Type B pancreatic cell (in vitro differentiated cells): ENCODE measurements at regions not wholly inside any gene's neighbourhood (a gene's known extent, or its start where the extent isn't known, plus 50 kb on each side); places are given as distances from the start of the nearest gene placed in this dataset.
"Not testable (repeated sequence)": the region's sequence is repeated elsewhere in the genome, so short reads cannot be mapped to it uniquely, and the experiment has no call there.

Source experiments
- DNase-seq: peaks from one replicate; pipeline ENCODE4 v3.0.0; 2021; ENCODE audit warnings: mixed read lengths; ENCODE audit not compliant: unreplicated experiment; ENCODE audit errors: extremely low spot score
- H3K27ac Mint-ChIP-seq: 2 replicates; pipeline ENCODE4 v1.8.0; 2021; ENCODE audit warnings: mild to moderate bottlenecking, mixed read lengths
- H3K27me3 Mint-ChIP-seq: 2 replicates; pipeline ENCODE4 v1.8.0; 2021; ENCODE audit warnings: mixed read lengths
- H3K36me3 Mint-ChIP-seq: 2 replicates; pipeline ENCODE4 v1.8.0; 2021; ENCODE audit warnings: mixed read lengths
- H3K4me1 Mint-ChIP-seq: one replicate; pipeline ENCODE4 v1.8.0; 2021; ENCODE audit warnings: mixed read lengths; ENCODE audit not compliant: unreplicated experiment
- H3K4me3 Mint-ChIP-seq: 2 replicates; pipeline ENCODE4 v1.8.0; 2021; ENCODE audit warnings: mild to moderate bottlenecking, mixed read lengths
- H3K9me3 Mint-ChIP-seq: 2 replicates; pipeline ENCODE4 v1.8.0; 2021; ENCODE audit warnings: mixed read lengths
- CTCF ChIP-seq: fragments of 200-600 bp; sonication (generic); conservative IDR thresholded peaks from 2 replicates; pipeline ENCODE4 v1.5.0; 2021; ENCODE audit warnings: antibody characterized with exemption, mild to moderate bottlenecking

GRCh38 chr7:13628239-13629001 lies 361.0 kb downstream of the ETV1 start:
- Mint-ChIP-seq H3K4me3 (no peak overlapping the region), H3K4me1 (no peaks in the 10 kb centered on the region), H3K27ac (no peak overlapping the region), H3K9me3 (no peaks in the 10 kb centered on the region), H3K27me3 (no peaks in the 10 kb centered on the region), H3K36me3 (no peaks in the 10 kb centered on the region)
- DNase-seq: no peak
- no peak for TF ChIP-seq CTCF

- not testable (repeated sequence) for H3K4me3 Mint-ChIP-seq, DNase-seq, H3K36me3 Mint-ChIP-seq, H3K9me3 Mint-ChIP-seq, H3K27me3 Mint-ChIP-seq, H3K4me1 Mint-ChIP-seq, H3K27ac Mint-ChIP-seq
Observed at GRCh38 chr7:13631207-13632049, 358.0 kb downstream of the ETV1 start.

GRCh38 chr7:13633857-13634256 lies 355.6 kb downstream of the ETV1 start:
- TF ChIP-seq CTCF: no peak
- Mint-ChIP-seq H3K27me3 (no peaks in the 10 kb centered on the region), H3K36me3 (no peaks in the 10 kb centered on the region), H3K27ac (no peak overlapping the region), H3K4me1 (no peaks in the 10 kb centered on the region), H3K9me3 (no peaks in the 10 kb centered on the region), H3K4me3 (no peak overlapping the region)
- DNase-seq: no peak

GRCh38 chr7:13639396-13639795 lies 350.1 kb downstream of the ETV1 start:
- Mint-ChIP-seq H3K4me3 (no peak overlapping the region), H3K4me1 (no peaks in the 10 kb centered on the region), H3K9me3 (no peaks in the 10 kb centered on the region), H3K27ac (no peak overlapping the region), H3K36me3 (no peaks in the 10 kb centered on the region), H3K27me3 (no peaks in the 10 kb centered on the region)
- DNase-seq: no peak
- no peak for TF ChIP-seq CTCF

- H3K36me3 Mint-ChIP-seq: no peaks in the 10 kb centered on the region
- no peaks in the 10 kb centered on the region for H3K27me3 Mint-ChIP-seq
- no peaks in the 10 kb centered on the region for H3K9me3 Mint-ChIP-seq
- no peak overlapping the region for H3K27ac Mint-ChIP-seq
- TF ChIP-seq CTCF: no peak
- no peaks in the 10 kb centered on the region for H3K4me1 Mint-ChIP-seq
- DNase-seq: no peak
- no peak overlapping the region for H3K4me3 Mint-ChIP-seq
Observed at GRCh38 chr7:13641714-13642113, 347.8 kb downstream of the ETV1 start.

GRCh38 chr7:13651167-13651566 lies 338.3 kb downstream of the ETV1 start:
- TF ChIP-seq CTCF: no peak
- H3K4me1 Mint-ChIP-seq: no peaks in the 10 kb centered on the region

More at GRCh38 chr7:13651167-13651566, 338.3 kb downstream of the ETV1 start:
- H3K9me3 Mint-ChIP-seq: no peaks in the 10 kb centered on the region
- no peaks in the 10 kb centered on the region for H3K36me3 Mint-ChIP-seq
- no peaks in the 10 kb centered on the region for H3K27me3 Mint-ChIP-seq
- H3K27ac Mint-ChIP-seq: peak overlapping the region; percentile 2
- no peak overlapping the region for H3K4me3 Mint-ChIP-seq
- no peak for DNase-seq
